A549 (cell line): ENCODE measurements at regions not wholly inside any gene's neighbourhood (a gene's known extent, or its start where the extent isn't known, plus 50 kb on each side); places are given as distances from the start of the nearest gene placed in this dataset.

Experiments used
- ATAC-seq, 2 experiments: fragments of 200-7000 bp in 1 of 2; fragments of >200 bp in 1 of 2; cut with Nextera tagmentation in 1 of 2; cut with Tn5 transposase in 1 of 2; 3 replicates each; pipeline versions ENCODE4 v1.8.0 to v1.9.1; 2018 to 2020; ENCODE audit warnings: mild to moderate bottlenecking in 1 of 2, moderate library complexity in 1 of 2
- CTCF ChIA-PET: fragments of 300-600 bp; sonication (Branson Sonifier 250); formaldehyde crosslinking; extraction: SDS; loops from one replicate; lab custom pipeline; 2021; ENCODE audit warnings: antibody characterized with exemption, inconsistent platforms; lab: Yijun Ruan, JAX
- POLR2A ChIA-PET: fragments of 350-600 bp; formaldehyde crosslinking; extraction: SDS; loops from one replicate; lab custom pipeline; 2021; ENCODE audit warnings: antibody characterized with exemption, inconsistent platforms; lab: Yijun Ruan, JAX
- DNase-seq, 2 experiments: peaks; one replicate each; pipeline versions ENCODE4 v3.0.0 to v3.0.0-alpha.2; 2011 to 2016; ENCODE audit warnings: low read depth in 1 of 2, low spot score in 1 of 2
- FAIRE-seq: peaks from 2 replicates; lab custom pipeline; 2011; peaks lifted over from hg19 to GRCh38; lab: Jason Lieb, UNC
- H3K27ac ChIP-seq, 2 experiments: fragments of >200 bp; sonication (Bioruptor Twin); formaldehyde crosslinking; 3 replicates each; pipeline ENCODE4 v1.5.1; 2016 to 2017
- H3K4me1 ChIP-seq: fragments of >200 bp; sonication (Bioruptor Twin); formaldehyde crosslinking; 3 replicates; pipeline ENCODE4 v1.6.1; 2016
- H3K4me2 ChIP-seq: fragments of >200 bp; sonication (Bioruptor Twin); formaldehyde crosslinking; 3 replicates; pipeline ENCODE4 v1.6.1; 2016
- H3K4me3 ChIP-seq: fragments of >200 bp; sonication (Bioruptor Twin); formaldehyde crosslinking; 3 replicates; pipeline ENCODE4 v1.5.1; 2016
- H3K9me3 ChIP-seq: fragments of >200 bp; sonication (Bioruptor Twin); formaldehyde crosslinking; 3 replicates; pipeline ENCODE4 v1.6.1; 2016
- ATOH8 ChIP-seq: fragments of 250-450 bp; sonication (Bioruptor Pico); IDR thresholded peaks from 2 replicates; pipeline ENCODE4 v1.5.0; 2020; ENCODE audit warnings: low read depth, mild to moderate bottlenecking, moderate library complexity
- CBX2 ChIP-seq: fragments of 200-600 bp; sonication (generic); IDR thresholded peaks from 2 replicates; pipeline ENCODE4 v1.6.1; 2016; ENCODE audit warnings: low read depth, mild to moderate bottlenecking, borderline replicate concordance
- CEBPB ChIP-seq, 2 experiments: fragments of >200 bp in 1 of 2; sonication (Bioruptor Twin) in 1 of 2; formaldehyde crosslinking in 1 of 2; IDR thresholded peaks; 2 replicates each; pipeline ENCODE4 v1.6.1; 2012 to 2016
- CHD4 ChIP-seq: fragments of 200-600 bp; sonication (generic); IDR thresholded peaks from 2 replicates; pipeline ENCODE4 v1.6.1; 2016; ENCODE audit warnings: antibody characterized with exemption, mild to moderate bottlenecking, borderline replicate concordance
- CTCF ChIP-seq: fragments of >200 bp; sonication (Bioruptor Twin); formaldehyde crosslinking; IDR thresholded peaks from 3 replicates; pipeline ENCODE4 v1.5.1; 2016
- EHMT2 ChIP-seq: fragments of 200-600 bp; sonication (generic); IDR thresholded peaks from 2 replicates; pipeline ENCODE4 v1.6.1; 2016; ENCODE audit warnings: antibody characterized with exemption, low read depth, mild to moderate bottlenecking, moderate library complexity
- ESRRA ChIP-seq: fragments of 150-350 bp; IDR thresholded peaks from 2 replicates; pipeline ENCODE4 v1.6.1; 2014; ENCODE audit warnings: mild to moderate bottlenecking, low read length, borderline replicate concordance
- FOXS1 ChIP-seq: fragments of 250-450 bp; sonication (Bioruptor Pico); IDR thresholded peaks from 2 replicates; pipeline ENCODE4 v1.5.0; 2020; ENCODE audit warnings: mild to moderate bottlenecking, moderate library complexity
- HDAC2 ChIP-seq: fragments of 200-600 bp; sonication (generic); IDR thresholded peaks from 2 replicates; pipeline ENCODE4 v1.6.1; 2016
- HES2 ChIP-seq: fragments of >200 bp; sonication (Bioruptor Twin); formaldehyde crosslinking; IDR thresholded peaks from 2 replicates; pipeline ENCODE4 v1.6.1; 2016
- HOXA7 ChIP-seq: fragments of 250-450 bp; sonication (Bioruptor Pico); IDR thresholded peaks from 2 replicates; pipeline ENCODE4 v1.5.0; 2020; ENCODE audit warnings: mild to moderate bottlenecking, moderate library complexity
- HOXB13 ChIP-seq: fragments of 250-450 bp; sonication (Bioruptor Pico); IDR thresholded peaks from 2 replicates; pipeline ENCODE4 v1.5.0; 2020; ENCODE audit warnings: low read depth, mild to moderate bottlenecking, moderate library complexity
- HOXB5 ChIP-seq: fragments of 250-450 bp; sonication (Bioruptor Pico); IDR thresholded peaks from 2 replicates; pipeline ENCODE4 v1.5.0; 2020; ENCODE audit warnings: mild to moderate bottlenecking, moderate library complexity
- KDM1A ChIP-seq: fragments of 200-600 bp; sonication (generic); IDR thresholded peaks from 2 replicates; pipeline ENCODE4 v1.6.1; 2016; ENCODE audit warnings: low read depth, mild to moderate bottlenecking
- KDM5A ChIP-seq: fragments of 200-600 bp; sonication (generic); IDR thresholded peaks from 2 replicates; pipeline ENCODE4 v1.6.1; 2016; ENCODE audit warnings: antibody characterized with exemption, mild to moderate bottlenecking
- MYC ChIP-seq: IDR thresholded peaks from 2 replicates; pipeline ENCODE4 v1.6.1; 2012; ENCODE audit warnings: mild to moderate bottlenecking, inconsistent platforms, low read length, improper control_type of control experiment, borderline replicate concordance
- NFE2L2 ChIP-seq: fragments of 150-350 bp; conservative IDR thresholded peaks from 2 replicates; pipeline ENCODE4 v1.6.1; 2014; ENCODE audit warnings: low read length
- NPAS2 ChIP-seq: fragments of 250-450 bp; sonication (Bioruptor Pico); IDR thresholded peaks from 2 replicates; pipeline ENCODE4 v1.8.0; 2022; ENCODE audit warnings: mild to moderate bottlenecking, moderate library complexity, borderline replicate concordance
- POLR2AphosphoS2 ChIP-seq: conservative IDR thresholded peaks from 2 replicates; pipeline ENCODE4 v1.6.1; 2012; ENCODE audit warnings: low read length, improper control_type of control experiment, inconsistent platforms
- RAD21 ChIP-seq, 2 experiments: fragments of >200 bp in 1 of 2; sonication (Bioruptor Twin) in 1 of 2; formaldehyde crosslinking in 1 of 2; IDR thresholded peaks in 1 of 2; conservative IDR thresholded peaks in 1 of 2; 2 replicates in 1 of 2; 3 replicates in 1 of 2; pipeline ENCODE4 v1.6.1; 2012 to 2018; ENCODE audit warnings: inconsistent platforms in 1 of 2
- SMC3 ChIP-seq: fragments of >200 bp; sonication (Bioruptor Twin); formaldehyde crosslinking; IDR thresholded peaks from 3 replicates; pipeline ENCODE4 v1.6.1; 2018; ENCODE audit warnings: inconsistent platforms
- TP53 ChIP-seq: fragments of 250-450 bp; sonication (Bioruptor Pico); IDR thresholded peaks from 2 replicates; pipeline ENCODE4 v1.5.0; 2021; ENCODE audit warnings: mild to moderate bottlenecking, moderate library complexity
- ZFP36 ChIP-seq: fragments of 450-650 bp; IDR thresholded peaks from 2 replicates; pipeline ENCODE4 v1.6.1; 2014; ENCODE audit warnings: borderline replicate concordance; ENCODE audit not compliant: partially characterized antibody
- ZNF302 ChIP-seq: fragments of 250-450 bp; sonication (Bioruptor Pico); IDR thresholded peaks from 2 replicates; pipeline ENCODE4 v1.9.0; 2021; ENCODE audit warnings: inconsistent platforms, mild to moderate bottlenecking, moderate library complexity
- ZSCAN20 ChIP-seq: fragments of 250-450 bp; sonication (Bioruptor Pico); IDR thresholded peaks from 2 replicates; pipeline ENCODE4 v1.8.0; 2022; ENCODE audit warnings: mild to moderate bottlenecking, moderate library complexity
- WGBS: methylation state at CpG from one replicate; pipeline ENCODE4 v1.1.6; 2017; ENCODE audit errors: missing lambda C conversion rate; 5-methylcytosine and 5-hydroxymethylcytosine counted together
- TF ChIP-seq, protein P1 (sequence below): fragments of 450-650 bp; IDR thresholded peaks from 2 replicates; pipeline ENCODE4 v1.6.1; 2014; ENCODE audit warnings: antibody characterized with exemption

GRCh38 chr1:201675143-201675542 lies 136.2 kb downstream of the NAV1 start:
- H3K4me3 ChIP-seq, result no peak overlapping the region
- no peak for FAIRE-seq
- H3K9me3 ChIP-seq, result no peaks in the 10 kb centered on the region
- peaks cover 25% of the 10 kb centered on the region for H3K4me1 ChIP-seq
- H3K27ac ChIP-seq, result 0 out of 6 replicates have a peak overlapping the region, but pooled peaks of 1 of the 2 experiments have one; percentile 3
- ChIA-PET POLR2A (no interaction called here), CTCF (interaction anchor here (1.9 to 2.8 kb wide), 2 partner anchors 29 to 30 kb away, joined by 4 to 12 read pairs; no protein-coding TSS in a partner anchor)
- H3K4me2 ChIP-seq, result no peak overlapping the region
- 62% methylated on average over 5 of the region's 5 CpGs for WGBS
- no peak for ATAC-seq
- TF ChIP-seq ATOH8 (CRISPR knock-in tag) (no peak), SMC3 (no peak), ESRRA (no peak), HDAC2 (no peak), CHD4 (no peak), ZSCAN20 (CRISPR knock-in tag) (no peak), HOXB13 (no peak), ZFP36 (no peak), KDM1A (no peak)
- no peak for DNase-seq

- Histone ChIP-seq H3K9me3 (no peaks in the 10 kb centered on the region), H3K4me3 (no peak overlapping the region), H3K4me1 (peaks cover 25% of the 10 kb centered on the region), H3K27ac (peak overlapping the region; percentile 46 to 79; a peak in 4 of 6 replicates), H3K4me2 (peak overlapping the region; percentile 42)
- 40% methylated on average over 4 of the region's 4 CpGs for WGBS
- TF ChIP-seq HOXB5 (CRISPR knock-in tag) (no peak), CEBPB (IDR thresholded peaks at IDR 0.05) (no peak), KDM5A (no peak), ATOH8 (CRISPR knock-in tag) (no peak)
- CTCF ChIA-PET, result interaction anchor here (1.3 to 2.8 kb wide), 5 partner anchors 11 to 163 kb away, joined by 4 to 12 read pairs (median 4); no protein-coding TSS in a partner anchor
- POLR2A ChIA-PET, result no interaction called here
- FAIRE-seq (no peak), DNase-seq (peak in 1 of 2 experiments; percentile 29), ATAC-seq (peak; percentile 63 to 71; a peak in 4 of 6 replicates)
Measured at GRCh38 chr1:201676197-201676596, 137.3 kb downstream of the NAV1 start.

DNA sequence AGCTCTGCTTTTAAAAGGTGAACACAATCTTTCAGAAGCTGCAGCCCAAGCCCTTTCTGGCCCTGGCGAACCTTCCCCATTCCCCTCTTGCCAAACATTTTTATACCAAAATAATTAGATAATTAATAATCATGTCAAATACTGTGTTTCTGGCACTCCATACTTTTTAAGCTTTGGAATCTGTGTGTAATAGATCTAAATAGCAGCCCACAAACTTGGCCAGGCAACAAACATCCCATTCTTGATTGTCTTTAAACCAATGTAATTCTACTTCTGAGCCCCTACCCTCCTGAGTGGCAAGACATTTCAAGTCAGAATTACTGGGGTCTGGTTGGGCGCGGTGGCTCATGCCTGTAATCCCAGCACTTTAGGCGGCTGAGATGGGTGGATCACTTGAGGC lies 137.7 kb downstream of the NAV1 start:
- DNase-seq (no peak), ATAC-seq (no peak), FAIRE-seq (no peak)
- 95% methylated on average over 3 of the region's 4 CpGs for WGBS
- POLR2A ChIA-PET, result no interaction called here
- peaks cover 25% of the 10 kb centered on the region for H3K4me1 ChIP-seq
- TF ChIP-seq TP53 (CRISPR knock-in tag), result no peak
- no peak for TF ChIP-seq SMC3
- no peak for TF ChIP-seq KDM5A
- TF ChIP-seq, protein P1, sequence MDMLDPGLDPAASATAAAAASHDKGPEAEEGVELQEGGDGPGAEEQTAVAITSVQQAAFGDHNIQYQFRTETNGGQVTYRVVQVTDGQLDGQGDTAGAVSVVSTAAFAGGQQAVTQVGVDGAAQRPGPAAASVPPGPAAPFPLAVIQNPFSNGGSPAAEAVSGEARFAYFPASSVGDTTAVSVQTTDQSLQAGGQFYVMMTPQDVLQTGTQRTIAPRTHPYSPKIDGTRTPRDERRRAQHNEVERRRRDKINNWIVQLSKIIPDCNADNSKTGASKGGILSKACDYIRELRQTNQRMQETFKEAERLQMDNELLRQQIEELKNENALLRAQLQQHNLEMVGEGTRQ, result no peak
- TF ChIP-seq MYC, result no peak
- no peak for TF ChIP-seq NPAS2 (CRISPR knock-in tag)
- no peak for TF ChIP-seq FOXS1 (CRISPR knock-in tag)
- no peak for TF ChIP-seq CTCF
- no peak for TF ChIP-seq EHMT2
- no peak for TF ChIP-seq NFE2L2
- no peak for TF ChIP-seq HOXA7
- TF ChIP-seq ZNF302 (CRISPR knock-in tag), result no peak
- TF ChIP-seq POLR2AphosphoS2, result no peak
- no peak for TF ChIP-seq RAD21 (conservative IDR thresholded peaks at IDR 0.05 in 1 of 2, IDR thresholded peaks at IDR 0.05 in 1 of 2)
- TF ChIP-seq HES2, result no peak
- TF ChIP-seq CBX2, result no peak
- H3K9me3 ChIP-seq, result no peaks in the 10 kb centered on the region
- no peak overlapping the region for H3K4me3 ChIP-seq
- CTCF ChIA-PET, result interaction anchor here (1.3 to 2.8 kb wide), 5 partner anchors 12 to 163 kb away, joined by 4 to 12 read pairs (median 4); no protein-coding TSS in a partner anchor
- H3K27ac ChIP-seq, result peak overlapping the region in 1 of 2 experiments; percentile 79; a peak in 3 of 6 replicates
- peak overlapping the region; percentile 42; the same call in 2 of the 3 replicates for H3K4me2 ChIP-seq
